ACHN (cell line): ENCODE measurements at regions not wholly inside any gene's neighbourhood (a gene's known extent, or its start where the extent isn't known, plus 50 kb on each side); places are given as distances from the start of the nearest gene placed in this dataset.
"Not testable (repeated sequence)": the region's sequence is repeated elsewhere in the genome, so short reads cannot be mapped to it uniquely, and the experiment has no call there.

Source experiments
- DNase-seq: peaks from one replicate; pipeline ENCODE4 v3.0.0-alpha.2; 2015
- in situ Hi-C: cut with HindIII; loops from 2 replicates; pipeline ENCODE4 v1.10.0; 2017; ENCODE audit warnings: low sequenced_read_pairs, low pct_ligation_motif_present, low pct_unique_long_range_greater_than_20kb

GRCh38 chr2:43019025-43019367 is 207.4 kb downstream of the ZFP36L2 start:
- no peak for DNase-seq
- in situ Hi-C loops: no loop called here

DNA sequence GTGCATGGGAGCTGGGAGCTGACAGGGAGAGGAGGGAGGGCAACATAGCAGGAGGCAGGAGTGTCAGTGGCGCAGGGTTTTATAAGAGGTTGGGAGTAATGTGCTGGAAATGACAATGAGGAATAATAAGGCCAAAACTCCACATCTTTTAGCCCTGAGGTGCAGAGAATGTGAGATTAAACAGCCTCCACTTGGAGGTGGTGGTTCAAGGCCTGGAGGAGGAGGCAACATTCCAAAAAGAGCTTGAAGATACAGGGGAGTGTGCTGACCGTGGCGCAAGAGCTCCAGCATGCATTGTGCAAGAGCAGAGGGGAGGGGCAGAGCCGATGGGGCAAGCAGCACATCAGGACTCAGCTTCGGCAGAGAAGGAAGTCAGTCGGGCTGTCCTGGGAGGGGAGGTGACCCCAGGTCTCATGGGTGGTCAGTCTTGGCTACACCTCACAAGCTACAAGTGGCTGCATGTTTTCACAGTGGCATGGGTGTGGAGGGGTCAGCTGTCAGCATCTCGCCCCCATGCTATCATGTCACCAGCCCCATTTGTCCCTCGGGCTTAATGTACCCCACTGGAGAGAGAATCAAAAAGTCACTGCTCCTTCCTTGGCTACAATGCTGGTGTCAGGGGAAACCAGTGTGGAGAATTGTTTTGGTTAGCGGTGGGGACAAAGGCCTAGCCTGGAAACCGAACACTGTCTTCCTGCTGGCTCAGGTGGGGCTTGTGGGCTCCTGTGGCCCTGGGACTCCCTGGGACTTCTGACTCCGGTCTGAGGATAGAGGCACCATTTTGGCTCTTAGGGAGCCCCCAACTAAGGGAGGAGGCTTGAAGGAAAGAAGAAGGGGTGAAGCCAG is 208.0 kb downstream of the ZFP36L2 start:
- no peak for DNase-seq
- in situ Hi-C loops: no loop called here

DNA sequence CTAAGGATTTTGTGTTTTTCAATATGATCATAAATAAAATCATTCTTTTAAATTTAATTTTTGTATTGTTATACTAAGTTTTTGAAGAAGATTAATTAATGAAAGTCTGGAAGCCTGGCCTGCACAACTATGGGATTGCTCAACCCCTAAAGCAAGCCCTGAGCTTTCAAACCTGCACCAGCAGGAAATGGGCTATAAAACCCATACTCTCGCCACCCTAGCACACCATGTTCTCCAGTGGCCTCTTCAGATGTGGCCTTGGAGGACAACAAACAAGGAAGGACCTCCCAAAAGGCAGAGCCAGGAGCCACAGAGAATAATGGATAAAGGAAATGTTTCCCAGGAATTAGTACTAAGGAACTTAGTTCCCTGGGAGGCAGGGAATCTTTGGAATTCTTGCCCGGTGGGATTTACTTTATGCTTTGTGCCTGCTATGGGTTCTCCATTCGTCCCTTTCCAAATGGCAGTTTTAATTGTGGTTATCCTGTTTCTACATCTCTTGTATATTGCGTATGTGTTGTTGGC is 212.5 kb downstream of the ZFP36L2 start:
- in situ Hi-C loops: no loop called here
- DNase-seq: no peak

DNA sequence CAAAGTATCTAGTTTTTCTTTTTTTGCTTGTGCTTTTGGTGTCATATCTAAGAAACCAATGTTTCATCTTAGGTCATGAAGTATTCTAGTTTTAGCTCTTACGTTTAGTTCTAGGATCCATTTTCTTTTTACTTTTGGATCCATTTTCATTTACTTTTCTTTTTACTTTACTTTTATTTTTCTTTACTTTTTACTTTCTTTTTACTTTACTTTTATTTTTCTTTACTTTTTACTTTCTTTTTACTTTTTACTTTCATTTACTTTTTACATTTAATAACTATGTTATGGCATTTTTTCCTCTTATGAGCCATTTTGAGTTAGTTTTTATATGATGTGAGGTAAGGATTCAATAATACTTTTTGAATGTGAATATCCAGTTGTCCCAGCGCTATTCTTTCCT is 213.4 kb downstream of the ZFP36L2 start:
- in situ Hi-C loops: no loop called here
- no peak for DNase-seq

GRCh38 chr2:43011158-43011491 is 215.3 kb downstream of the ZFP36L2 start:
- no peak for DNase-seq
- in situ Hi-C loops: no loop called here

DNA sequence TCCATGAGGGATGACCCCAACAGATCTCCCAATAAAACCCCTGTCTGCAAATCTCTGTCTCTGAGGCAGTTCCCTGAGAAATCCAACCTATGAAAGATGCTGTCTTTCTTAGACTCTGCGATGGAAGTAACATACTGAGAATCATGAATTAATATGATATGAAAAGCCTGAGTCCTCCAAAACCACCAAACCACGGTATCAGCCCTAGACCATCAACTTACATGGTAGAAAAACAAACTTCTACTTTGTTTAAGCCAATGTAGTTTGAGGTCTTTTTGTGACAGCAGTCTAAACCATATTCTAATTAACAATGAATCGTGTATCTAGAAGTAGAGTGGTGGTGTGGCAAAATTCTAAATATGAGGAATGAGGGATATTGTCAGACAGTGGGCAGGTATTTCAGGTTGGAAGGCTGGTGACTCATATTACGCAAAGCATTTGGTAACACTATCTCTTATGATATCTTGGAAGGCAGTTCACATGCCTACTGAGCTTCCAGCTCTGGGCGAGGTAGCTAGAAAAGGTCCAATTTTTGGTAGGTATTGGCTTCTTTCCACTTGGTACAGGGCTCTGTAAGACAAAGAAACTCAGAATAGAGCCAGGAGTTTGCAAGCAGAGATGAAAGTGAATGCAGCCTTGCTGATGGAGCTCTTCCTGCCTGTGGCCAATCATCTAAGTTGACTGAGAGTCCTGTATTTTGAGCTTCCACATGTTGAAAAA is 215.8 kb downstream of the ZFP36L2 start:
- DNase-seq: no peak
- in situ Hi-C loops: no loop called here

GRCh38 chr2:43009448-43009847 is 217.0 kb downstream of the ZFP36L2 start:
- in situ Hi-C loops: no loop called here
- no peak for DNase-seq

GRCh38 chr2:43008388-43008787 is 216.0 kb upstream of the HAAO start:
- in situ Hi-C loops: no loop called here
- DNase-seq: no peak

DNA sequence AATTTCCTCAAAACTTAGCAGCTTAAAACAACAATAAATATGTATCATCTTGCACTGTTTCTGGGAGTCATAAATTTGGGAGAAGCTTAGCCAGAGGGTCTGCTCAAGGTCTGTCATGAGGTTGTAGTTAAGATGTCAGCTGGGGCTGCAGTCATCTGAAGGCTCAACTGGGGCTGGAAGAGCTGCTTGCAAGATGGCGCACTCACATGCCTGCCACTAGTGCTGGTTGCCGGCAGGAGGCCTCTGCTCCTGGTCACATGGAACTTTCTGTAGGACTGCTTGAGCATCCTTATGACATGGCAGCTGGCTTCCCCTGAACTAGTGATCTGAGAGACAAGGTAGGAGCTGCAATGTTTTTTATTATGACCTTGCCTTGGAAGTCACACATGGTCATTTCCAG is 215.5 kb upstream of the HAAO start:
- in situ Hi-C loops: no loop called here
- DNase-seq: no peak

GRCh38 chr2:43006834-43007543 is 214.6 kb upstream of the HAAO start:
- in situ Hi-C loops: no loop called here
- no peak for DNase-seq

GRCh38 chr2:43005975-43006833 is 213.8 kb upstream of the HAAO start:
- in situ Hi-C loops: no loop called here
- DNase-seq: no peak

GRCh38 chr2:43005245-43005974 is 213.0 kb upstream of the HAAO start:
- in situ Hi-C loops: no loop called here
- no peak for DNase-seq

- in situ Hi-C loops: no loop called here
- DNase-seq: no peak
Observed at GRCh38 chr2:43004879-43005244, 212.5 kb upstream of the HAAO start.

DNA sequence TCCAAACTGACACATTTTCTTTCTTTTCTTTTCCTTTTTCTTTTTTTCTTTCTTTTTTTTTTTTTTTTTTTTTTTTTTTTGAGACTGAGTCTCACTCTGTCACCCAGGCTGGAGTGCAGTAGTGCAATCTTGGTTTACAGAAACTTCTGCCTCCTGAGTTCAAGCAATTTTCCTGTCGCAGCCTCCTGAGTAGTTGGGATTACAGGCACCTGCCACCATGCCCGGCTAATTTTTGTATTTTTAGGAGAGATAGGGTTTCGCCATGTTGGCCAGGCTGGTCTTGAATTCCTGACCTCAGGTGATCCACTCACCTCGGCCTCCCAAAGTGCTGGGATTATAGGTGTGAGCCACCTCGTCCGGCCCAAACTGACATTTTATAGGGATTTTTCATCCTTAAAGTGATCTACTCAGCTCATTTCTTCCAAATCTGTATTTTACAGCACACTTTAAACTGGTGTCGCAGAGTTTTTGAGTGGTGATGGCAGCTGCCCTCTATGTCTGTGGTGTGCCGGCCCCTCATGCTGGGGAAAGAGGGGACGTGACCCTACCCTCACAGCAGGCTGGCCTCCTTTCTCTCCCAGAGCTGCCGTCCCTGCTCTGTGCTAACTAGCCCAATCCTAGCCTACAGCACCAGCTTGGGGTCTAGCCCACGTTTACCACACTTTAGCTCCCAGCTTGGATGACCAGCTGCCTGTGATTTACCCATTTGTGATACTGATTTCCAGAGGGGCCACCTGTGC is 211.9 kb upstream of the HAAO start:
- in situ Hi-C loops, DNase-seq: not testable (repeated sequence)

DNA sequence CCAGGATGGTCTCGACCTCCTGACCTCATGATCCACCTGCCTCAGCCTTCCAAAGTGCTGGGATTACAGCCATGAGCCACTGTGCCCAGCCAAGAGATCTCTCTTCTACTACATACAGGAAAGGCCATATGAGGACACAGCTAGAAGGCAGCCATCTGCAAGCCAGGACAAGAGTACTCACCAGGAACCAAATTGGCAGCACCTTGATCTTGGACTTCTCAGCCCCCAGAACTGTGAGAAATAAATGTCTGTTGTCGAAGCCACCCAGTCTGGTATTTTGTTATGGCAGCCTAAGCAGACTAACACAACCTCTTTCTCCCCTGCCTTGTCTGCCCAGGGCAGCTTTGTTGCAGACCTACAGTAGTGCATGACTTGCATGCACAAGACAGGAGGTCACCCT is 211.3 kb upstream of the HAAO start:
- in situ Hi-C loops: no loop called here
- DNase-seq: no peak

- DNase-seq: no peak
- in situ Hi-C loops: no loop called here
Observed at GRCh38 chr2:43001787-43002468, 209.5 kb upstream of the HAAO start.

GRCh38 chr2:43001055-43001378 is 208.6 kb upstream of the HAAO start:
- in situ Hi-C loops: no loop called here

More at GRCh38 chr2:43001055-43001378, 208.6 kb upstream of the HAAO start:
- DNase-seq: no peak
